HG03280 (cell line): ENCODE measurements at regions not wholly inside any gene's neighbourhood (a gene's known extent, or its start where the extent isn't known, plus 50 kb on each side); places are given as distances from the start of the nearest gene placed in this dataset.

Experiments
- ATAC-seq: cut with Tn5 transposase; IDR thresholded peaks from one replicate; pipeline ENCODE4 v1.9.1; 2021; ENCODE audit warnings: mild to moderate bottlenecking, moderate library complexity; ENCODE audit not compliant: unreplicated experiment

DNA sequence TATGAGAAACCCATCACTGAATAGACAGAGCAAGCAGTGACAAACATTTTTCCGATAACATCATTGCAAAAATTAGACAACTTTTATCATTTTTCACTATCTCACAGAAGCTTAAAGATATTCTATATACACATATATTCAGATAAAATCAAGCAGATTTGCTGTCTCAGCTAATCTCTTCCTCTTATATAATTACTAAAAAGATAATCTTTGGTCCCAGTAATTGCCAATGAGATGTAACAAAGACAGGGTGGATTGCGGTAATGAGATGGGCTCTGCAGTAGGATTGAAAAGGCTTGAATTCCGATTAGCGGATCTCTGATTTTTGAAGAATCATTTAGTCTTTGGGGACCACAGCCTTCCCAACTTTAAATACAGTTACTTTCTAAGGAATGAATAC lies 63.5 kb downstream of the SYT4 start:
- ATAC-seq = no peak

DNA sequence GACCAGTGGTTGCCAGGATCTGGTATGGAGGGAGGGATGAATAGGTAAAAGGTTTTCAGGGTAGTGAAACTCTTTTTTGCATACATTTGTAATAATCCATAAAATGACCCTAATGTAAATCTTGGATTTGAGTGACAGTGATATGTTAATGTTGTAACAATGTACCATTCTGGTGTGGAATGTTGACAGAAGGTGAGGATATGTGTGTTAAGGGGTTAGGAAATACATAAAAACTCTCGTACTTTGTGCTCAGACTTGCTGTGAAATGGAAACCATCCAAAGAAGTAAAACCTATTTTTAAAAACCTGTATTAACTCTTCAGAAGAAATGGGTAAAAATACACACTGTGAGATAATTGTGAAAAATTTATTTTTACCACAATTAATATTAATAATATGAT lies 66.2 kb downstream of the SYT4 start:
- no peak for ATAC-seq

DNA sequence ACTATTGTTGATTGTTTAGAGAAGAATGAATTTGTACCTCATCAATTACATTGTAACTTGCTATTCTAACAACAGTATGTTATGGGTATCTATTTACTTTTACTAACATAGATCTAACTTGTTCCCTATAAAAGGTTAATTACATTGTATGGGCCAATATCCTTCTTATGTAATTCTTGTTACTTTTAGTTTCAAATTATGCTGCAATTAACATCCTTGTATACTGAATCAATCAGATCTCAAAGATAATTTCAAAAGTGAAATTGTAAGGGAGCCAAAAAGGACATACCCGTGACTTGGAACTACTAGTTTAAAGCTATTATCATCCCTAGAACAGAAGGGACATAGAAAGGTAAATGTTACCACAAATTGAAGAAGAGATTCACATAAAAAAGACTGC lies 79.9 kb upstream of the RIT2 start:
- no peak for ATAC-seq

- no peak for ATAC-seq
These were observed 77.9 kb upstream of the RIT2 start for GRCh38 chr18:43193336-43193735.

DNA sequence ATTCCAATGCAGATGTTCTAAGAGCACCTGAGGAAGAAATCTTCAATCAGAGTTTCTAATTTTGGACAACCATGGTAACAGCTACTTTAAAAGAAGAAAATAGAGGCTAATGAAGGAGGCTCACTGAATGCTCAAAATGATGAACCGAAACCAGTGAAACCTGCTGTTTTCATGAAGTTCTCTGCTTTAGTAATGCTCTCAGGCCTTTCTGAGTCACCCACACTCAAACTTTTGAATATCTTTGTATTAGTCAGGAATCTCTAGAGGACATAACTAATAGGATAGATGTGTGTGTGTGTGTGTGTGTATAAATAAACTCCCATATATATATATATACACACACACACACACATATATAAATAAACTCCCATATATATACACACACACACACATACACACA lies 76.9 kb upstream of the RIT2 start:
- peak; percentile 82 for ATAC-seq

DNA sequence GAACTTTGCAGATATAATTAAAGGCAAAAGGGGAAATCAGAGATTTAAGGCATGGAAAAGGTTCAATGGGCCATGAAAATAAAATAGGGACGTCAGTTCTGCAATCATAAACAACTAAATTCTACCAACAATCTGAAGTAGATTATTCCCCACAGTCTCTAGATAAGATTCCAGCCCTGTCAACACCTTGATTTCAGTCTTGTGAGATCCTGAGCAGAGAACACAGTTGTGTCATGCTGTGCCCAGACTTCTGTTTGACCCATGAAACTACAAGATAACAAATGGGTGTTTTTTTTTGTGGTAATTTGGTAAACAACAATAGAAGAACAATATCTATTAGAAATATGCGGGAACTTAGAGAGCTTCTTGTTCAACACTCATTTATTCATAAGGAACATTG lies 66.2 kb upstream of the RIT2 start:
- no peak for ATAC-seq

DNA sequence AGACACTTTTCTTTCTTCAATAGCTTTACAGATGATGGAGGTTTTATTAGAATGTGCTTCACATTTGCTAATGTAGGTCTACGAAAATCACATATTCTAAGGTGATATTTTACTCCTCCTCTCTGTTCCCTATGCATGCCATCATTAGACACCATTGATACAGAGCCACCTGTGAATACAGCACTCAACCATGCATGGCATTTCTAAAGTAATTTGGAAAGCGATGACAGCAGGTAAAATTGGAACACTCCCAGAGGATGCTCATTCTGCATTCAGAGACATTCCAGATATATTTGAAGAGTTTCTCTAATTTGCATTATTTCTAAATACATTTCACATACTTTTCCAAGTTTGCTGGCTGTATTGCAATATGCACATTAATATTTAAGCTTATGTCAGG lies 65.3 kb upstream of the RIT2 start:
- ATAC-seq = no peak

- ATAC-seq = no peak
These were observed 59.8 kb upstream of the RIT2 start for GRCh38 chr18:43175257-43175656.

GRCh38 chr18:43170586-43170985 lies 55.1 kb upstream of the RIT2 start:
- ATAC-seq = no peak
